Activated naive CD4-positive, alpha-beta T cell treated with anti-CD3 and anti-CD28 coated beads for 36 hours (primary cell): ENCODE measurements at regions not wholly inside any gene's neighbourhood (a gene's known extent, or its start where the extent isn't known, plus 50 kb on each side); places are given as distances from the start of the nearest gene placed in this dataset.

ENCODE experiments used
- CTCF ChIA-PET: fragments of 350-600 bp; sonication (Branson Sonifier 250); formaldehyde crosslinking; loops from one replicate; lab custom pipeline; 2021; ENCODE audit warnings: antibody characterized with exemption; lab: Charles Lee
- DNase-seq: peaks from one replicate; pipeline ENCODE4 v3.0.0-alpha.2; 2020
- H3K27ac Mint-ChIP-seq: one replicate; pipeline ENCODE4 v1.8.0; 2021; ENCODE audit warnings: mild to moderate bottlenecking, mixed read lengths
- H3K27me3 Mint-ChIP-seq: one replicate; pipeline ENCODE4 v1.8.0; 2021; ENCODE audit warnings: low read depth, mixed read lengths
- H3K36me3 Mint-ChIP-seq: one replicate; pipeline ENCODE4 v1.8.0; 2021; ENCODE audit warnings: low read depth, mixed read lengths
- H3K4me1 Mint-ChIP-seq: one replicate; pipeline ENCODE4 v1.8.0; 2021; ENCODE audit warnings: low read depth, mixed read lengths
- H3K4me3 Mint-ChIP-seq: one replicate; pipeline ENCODE4 v1.8.0; 2021; ENCODE audit warnings: mild to moderate bottlenecking, moderate library complexity, mixed read lengths
- H3K9me3 Mint-ChIP-seq: one replicate; pipeline ENCODE4 v1.8.0; 2021; ENCODE audit warnings: mixed read lengths
- intact Hi-C: fragments of 100-400 bp; cut with micrococcal nuclease; formaldehyde crosslinking; loops from one replicate; pipeline ENCODE4 v1.15.1; 2023

- Mint-ChIP-seq H3K4me1 (no peaks in the 10 kb centered on the region), H3K27me3 (peaks cover 5% of the 10 kb centered on the region), H3K4me3 (no peak overlapping the region), H3K9me3 (no peaks in the 10 kb centered on the region), H3K27ac (no peak overlapping the region), H3K36me3 (no peaks in the 10 kb centered on the region)
- intact Hi-C loops, result no loop called here
- DNase-seq, result no peak
- CTCF ChIA-PET, result no interaction called here
Measured at GRCh38 chr18:55100817-55101457, 141.7 kb upstream of the CCDC68 start.

- no peaks in the 10 kb centered on the region for H3K9me3 Mint-ChIP-seq
- H3K4me3 Mint-ChIP-seq, result no peak overlapping the region
- DNase-seq, result no peak
- CTCF ChIA-PET, result no interaction called here
- H3K36me3 Mint-ChIP-seq, result no peaks in the 10 kb centered on the region
- intact Hi-C loops, result no loop called here
- H3K4me1 Mint-ChIP-seq, result no peaks in the 10 kb centered on the region
- H3K27me3 Mint-ChIP-seq, result no peaks in the 10 kb centered on the region
- H3K27ac Mint-ChIP-seq, result no peak overlapping the region
Measured at GRCh38 chr18:55097456-55098170, 138.4 kb upstream of the CCDC68 start.

- CTCF ChIA-PET, result no interaction called here
Measured at GRCh38 chr18:55096263-55096951, 137.1 kb upstream of the CCDC68 start.

GRCh38 chr18:55095584-55095983 lies 136.3 kb upstream of the CCDC68 start:
- no peak for DNase-seq
- no peak overlapping the region for H3K27ac Mint-ChIP-seq
- no peaks in the 10 kb centered on the region for H3K4me1 Mint-ChIP-seq
- H3K4me3 Mint-ChIP-seq, result no peak overlapping the region
- CTCF ChIA-PET, result interaction anchor here (0.6 kb wide), 1 partner anchor 1967 kb away, joined by 4 read pairs; no protein-coding TSS in a partner anchor
- intact Hi-C loops, result no loop called here
- no peaks in the 10 kb centered on the region for H3K27me3 Mint-ChIP-seq
- H3K9me3 Mint-ChIP-seq, result no peaks in the 10 kb centered on the region
- no peaks in the 10 kb centered on the region for H3K36me3 Mint-ChIP-seq

More at GRCh38 chr18:55096263-55096951, 137.1 kb upstream of the CCDC68 start:
- Mint-ChIP-seq H3K4me3 (no peak overlapping the region), H3K36me3 (no peaks in the 10 kb centered on the region), H3K27ac (no peak overlapping the region), H3K9me3 (no peaks in the 10 kb centered on the region), H3K4me1 (no peaks in the 10 kb centered on the region), H3K27me3 (no peaks in the 10 kb centered on the region)
- intact Hi-C loops, result no loop called here
- no peak for DNase-seq

GRCh38 chr18:55093808-55094207 lies 134.5 kb upstream of the CCDC68 start:
- Mint-ChIP-seq H3K36me3 (no peaks in the 10 kb centered on the region), H3K4me3 (no peak overlapping the region), H3K9me3 (no peaks in the 10 kb centered on the region), H3K4me1 (no peaks in the 10 kb centered on the region), H3K27me3 (peaks cover 4% of the 10 kb centered on the region), H3K27ac (no peak overlapping the region)
- CTCF ChIA-PET, result no interaction called here
- intact Hi-C loops, result no loop called here
- no peak for DNase-seq

- Mint-ChIP-seq H3K27me3 (peaks cover 4% of the 10 kb centered on the region), H3K4me1 (no peaks in the 10 kb centered on the region), H3K4me3 (no peak overlapping the region), H3K27ac (no peak overlapping the region), H3K9me3 (no peaks in the 10 kb centered on the region), H3K36me3 (no peaks in the 10 kb centered on the region)
- no peak for DNase-seq
- CTCF ChIA-PET, result no interaction called here
- intact Hi-C loops, result no loop called here
Measured at GRCh38 chr18:55093295-55093694, 134.0 kb upstream of the CCDC68 start.

GRCh38 chr18:55092166-55092565 lies 132.9 kb upstream of the CCDC68 start:
- DNase-seq, result no peak
- intact Hi-C loops, result no loop called here

GRCh38 chr18:55090564-55091188 lies 131.4 kb upstream of the CCDC68 start:
- Mint-ChIP-seq H3K9me3 (no peaks in the 10 kb centered on the region), H3K4me1 (no peaks in the 10 kb centered on the region), H3K27ac (no peak overlapping the region), H3K27me3 (peaks cover 4% of the 10 kb centered on the region), H3K4me3 (no peak overlapping the region), H3K36me3 (no peaks in the 10 kb centered on the region)
- CTCF ChIA-PET, result no interaction called here
- intact Hi-C loops, result no loop called here
- DNase-seq, result no peak

More at GRCh38 chr18:55092166-55092565, 132.9 kb upstream of the CCDC68 start:
- Mint-ChIP-seq H3K9me3 (no peaks in the 10 kb centered on the region), H3K36me3 (no peaks in the 10 kb centered on the region), H3K4me1 (no peaks in the 10 kb centered on the region), H3K27ac (no peak overlapping the region), H3K27me3 (peaks cover 4% of the 10 kb centered on the region), H3K4me3 (no peak overlapping the region)
- CTCF ChIA-PET, result no interaction called here

- no peak overlapping the region for H3K27ac Mint-ChIP-seq
- no peak for DNase-seq
- intact Hi-C loops, result no loop called here
- H3K4me1 Mint-ChIP-seq, result no peaks in the 10 kb centered on the region
- no peak overlapping the region for H3K4me3 Mint-ChIP-seq
- CTCF ChIA-PET, result no interaction called here
- H3K27me3 Mint-ChIP-seq, result peaks cover 4% of the 10 kb centered on the region
- no peaks in the 10 kb centered on the region for H3K36me3 Mint-ChIP-seq
- no peaks in the 10 kb centered on the region for H3K9me3 Mint-ChIP-seq
Measured at GRCh38 chr18:55089610-55090009, 130.3 kb upstream of the CCDC68 start.

GRCh38 chr18:55088561-55088960 lies 129.3 kb upstream of the CCDC68 start:
- no peaks in the 10 kb centered on the region for H3K36me3 Mint-ChIP-seq
- CTCF ChIA-PET, result no interaction called here
- no peak for DNase-seq
- intact Hi-C loops, result no loop called here
- H3K4me1 Mint-ChIP-seq, result no peaks in the 10 kb centered on the region
- H3K4me3 Mint-ChIP-seq, result no peak overlapping the region
- H3K27me3 Mint-ChIP-seq, result peaks cover 4% of the 10 kb centered on the region
- H3K27ac Mint-ChIP-seq, result no peak overlapping the region
- H3K9me3 Mint-ChIP-seq, result no peaks in the 10 kb centered on the region

GRCh38 chr18:55088000-55088401 lies 128.7 kb upstream of the CCDC68 start:
- intact Hi-C loops, result no loop called here
- CTCF ChIA-PET, result no interaction called here

GRCh38 chr18:55086906-55087305 lies 127.6 kb upstream of the CCDC68 start:
- CTCF ChIA-PET, result no interaction called here
- no peaks in the 10 kb centered on the region for H3K9me3 Mint-ChIP-seq
- H3K36me3 Mint-ChIP-seq, result no peaks in the 10 kb centered on the region
- no peak for DNase-seq
- H3K4me1 Mint-ChIP-seq, result no peaks in the 10 kb centered on the region
- intact Hi-C loops, result no loop called here
- peaks cover 4% of the 10 kb centered on the region for H3K27me3 Mint-ChIP-seq
- H3K4me3 Mint-ChIP-seq, result no peak overlapping the region
- H3K27ac Mint-ChIP-seq, result no peak overlapping the region

More at GRCh38 chr18:55088000-55088401, 128.7 kb upstream of the CCDC68 start:
- H3K4me3 Mint-ChIP-seq, result no peak overlapping the region
- H3K27me3 Mint-ChIP-seq, result peaks cover 4% of the 10 kb centered on the region
- H3K9me3 Mint-ChIP-seq, result no peaks in the 10 kb centered on the region
- H3K36me3 Mint-ChIP-seq, result no peaks in the 10 kb centered on the region
- no peak for DNase-seq
- no peak overlapping the region for H3K27ac Mint-ChIP-seq
- no peaks in the 10 kb centered on the region for H3K4me1 Mint-ChIP-seq
